Stimulated activated CD4-positive, alpha-beta T cell treated with anti-CD3 and anti-CD28 coated beads, Interleukin-12 subunit alpha, Interleukin-12 subunit beta, amount 100 ng/mL, for 4 hours (primary cell): ENCODE measurements at regions not wholly inside any gene's neighbourhood (a gene's known extent, or its start where the extent isn't known, plus 50 kb on each side); places are given as distances from the start of the nearest gene placed in this dataset.
"Not testable (repeated sequence)": the region's sequence is repeated elsewhere in the genome, so short reads cannot be mapped to it uniquely, and the experiment has no call there.

Experiments used
- DNase-seq: peaks from one replicate; pipeline ENCODE4 v3.0.0-alpha.2; 2020

DNA sequence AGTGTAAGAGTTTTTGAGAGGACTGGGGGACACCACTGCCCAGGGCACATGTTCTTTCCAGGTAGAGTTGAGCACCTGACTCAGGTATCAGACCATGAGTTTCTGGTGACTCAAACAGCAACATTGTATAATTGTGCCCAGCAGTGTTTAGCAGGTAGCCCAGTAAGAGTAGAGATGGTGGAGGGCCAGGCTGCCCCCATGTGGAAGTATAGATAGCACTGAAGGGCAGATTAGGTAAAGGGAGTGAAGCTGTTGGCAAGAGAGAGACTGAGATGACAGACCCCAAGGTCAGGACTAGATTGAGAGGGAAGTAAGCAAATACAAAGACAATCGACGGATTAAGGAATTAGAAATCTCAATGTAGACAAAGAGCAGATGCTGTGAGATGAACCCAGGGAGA lies 74.6 kb downstream of the TRIM42 start:
- DNase-seq, result no peak

DNA sequence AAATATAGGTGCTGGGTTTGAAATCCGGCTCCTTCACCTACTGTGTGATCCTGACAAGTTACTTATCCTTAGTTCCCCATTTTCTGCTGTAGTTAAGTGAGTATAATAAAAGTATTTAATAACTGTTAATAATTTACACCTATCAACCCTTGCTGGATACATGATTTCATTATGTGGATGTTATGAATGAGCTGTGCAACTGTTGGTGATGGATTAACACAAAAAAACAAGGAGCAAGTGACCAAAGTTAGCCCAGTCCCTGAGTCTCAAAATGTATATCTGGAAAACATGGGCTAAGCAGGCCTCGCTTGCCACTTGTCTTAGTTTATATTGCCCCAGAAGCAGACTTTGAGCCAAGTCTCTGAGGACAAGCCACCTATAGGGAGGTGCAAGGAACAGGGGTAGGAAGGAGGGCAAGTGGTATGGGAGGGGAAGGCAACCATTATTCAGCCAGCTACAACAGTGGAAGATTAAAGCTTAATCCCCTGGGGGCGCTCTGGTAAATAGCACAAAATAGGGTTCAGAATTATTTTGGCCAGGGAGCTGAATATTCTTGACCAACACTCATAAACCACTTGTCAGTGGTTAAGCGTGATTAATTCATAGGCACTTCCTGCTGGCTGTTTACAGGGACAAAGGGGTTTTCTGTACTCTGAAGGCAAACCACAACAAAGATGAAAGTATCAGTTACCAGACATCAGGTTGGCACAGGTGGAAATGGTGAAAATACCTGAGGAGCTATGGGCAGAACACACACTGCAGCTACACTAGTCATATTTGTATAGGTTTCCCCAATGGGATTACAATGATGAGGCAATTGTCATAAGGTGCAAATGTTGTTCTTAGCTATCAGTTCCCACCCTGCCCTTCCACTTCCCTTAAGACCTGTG lies 76.2 kb downstream of the TRIM42 start:
- DNase-seq, result no peak

DNA sequence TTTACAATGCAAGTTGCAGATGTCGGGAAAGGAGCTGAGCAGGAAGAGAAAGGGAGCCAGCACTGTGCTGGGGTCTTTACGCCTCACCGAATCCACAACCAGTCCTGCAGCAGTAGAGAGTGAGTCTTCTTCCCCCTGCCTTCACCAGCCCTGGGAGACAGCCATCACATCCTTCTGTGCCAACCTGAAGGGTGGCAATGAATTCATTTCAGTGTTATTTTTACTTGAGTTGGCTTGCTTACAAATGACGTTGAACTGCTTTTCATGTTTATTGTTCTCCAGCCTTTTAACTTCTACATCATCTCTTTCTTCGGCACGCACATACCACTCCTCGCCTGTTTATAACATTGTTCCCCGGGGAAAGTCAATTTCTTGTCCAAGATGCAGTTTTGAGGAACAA lies 77.1 kb downstream of the TRIM42 start:
- DNase-seq, result no peak

DNA sequence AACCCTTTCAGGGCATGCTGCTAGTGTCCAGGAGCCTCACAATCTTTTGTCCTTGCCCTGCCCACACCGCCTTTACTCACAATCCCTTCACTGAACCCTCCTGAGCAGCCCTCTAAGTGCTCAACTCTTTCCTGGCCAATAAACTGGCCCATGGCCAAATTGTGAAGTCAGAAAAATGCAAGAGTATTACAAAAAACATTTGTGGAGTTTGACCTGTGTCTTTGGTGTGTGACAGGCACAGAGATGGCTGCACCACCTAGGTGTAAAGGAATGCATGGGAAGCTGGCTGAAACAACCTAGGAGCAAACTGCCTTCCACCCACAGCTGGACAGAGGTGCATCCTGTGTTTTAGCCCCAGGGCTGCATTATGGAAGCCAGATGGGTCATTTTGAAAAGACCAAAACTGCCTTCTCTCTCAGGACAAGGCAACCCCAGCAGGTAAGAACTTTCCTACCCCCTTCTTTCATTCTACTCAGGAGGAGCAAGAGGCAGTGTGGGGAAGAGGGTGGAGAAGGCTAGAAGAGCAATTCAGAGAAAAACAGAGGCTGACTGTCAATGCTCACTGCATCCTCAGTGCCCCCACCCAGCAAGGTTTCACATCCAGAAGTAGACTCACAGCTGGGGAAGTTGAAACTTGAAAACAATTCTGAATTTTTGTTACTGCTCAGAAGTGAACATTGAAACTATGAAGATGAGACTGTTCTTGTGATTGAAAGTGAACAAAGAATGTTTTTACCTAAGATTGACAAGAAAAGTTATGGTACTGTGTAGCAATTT lies 78.6 kb downstream of the TRIM42 start:
- DNase-seq, result no peak

DNA sequence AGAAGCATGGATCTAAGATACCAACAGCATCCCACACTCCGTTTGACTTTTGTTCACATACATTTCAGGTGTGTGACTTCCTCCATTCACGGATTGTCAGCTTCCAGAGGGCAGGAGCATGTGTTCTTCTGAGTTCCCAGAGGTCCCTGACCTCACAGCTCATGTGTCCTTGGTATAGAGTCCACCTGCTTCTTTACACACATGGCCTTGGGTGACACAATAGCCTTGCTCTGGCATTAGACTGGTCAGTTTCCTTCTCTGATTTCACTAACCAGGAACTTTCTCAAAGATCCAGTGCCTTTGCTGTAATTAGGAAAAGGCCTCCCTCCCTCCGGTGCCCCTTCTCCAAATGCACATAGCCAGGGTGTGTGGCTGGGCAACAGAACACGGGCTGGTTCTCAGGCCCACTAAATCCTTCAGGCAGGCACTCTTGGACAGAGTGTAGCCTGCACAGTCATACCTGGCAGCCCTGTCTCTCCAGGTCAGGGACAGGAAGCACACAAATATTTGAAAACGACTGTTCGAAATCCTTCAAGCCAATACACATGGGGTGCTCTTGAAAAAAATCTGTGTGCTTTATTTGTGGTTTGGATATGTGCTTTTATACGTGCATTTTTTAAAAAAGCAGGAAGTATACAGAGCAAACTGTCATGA lies 81.1 kb downstream of the TRIM42 start:
- DNase-seq, result no peak

DNA sequence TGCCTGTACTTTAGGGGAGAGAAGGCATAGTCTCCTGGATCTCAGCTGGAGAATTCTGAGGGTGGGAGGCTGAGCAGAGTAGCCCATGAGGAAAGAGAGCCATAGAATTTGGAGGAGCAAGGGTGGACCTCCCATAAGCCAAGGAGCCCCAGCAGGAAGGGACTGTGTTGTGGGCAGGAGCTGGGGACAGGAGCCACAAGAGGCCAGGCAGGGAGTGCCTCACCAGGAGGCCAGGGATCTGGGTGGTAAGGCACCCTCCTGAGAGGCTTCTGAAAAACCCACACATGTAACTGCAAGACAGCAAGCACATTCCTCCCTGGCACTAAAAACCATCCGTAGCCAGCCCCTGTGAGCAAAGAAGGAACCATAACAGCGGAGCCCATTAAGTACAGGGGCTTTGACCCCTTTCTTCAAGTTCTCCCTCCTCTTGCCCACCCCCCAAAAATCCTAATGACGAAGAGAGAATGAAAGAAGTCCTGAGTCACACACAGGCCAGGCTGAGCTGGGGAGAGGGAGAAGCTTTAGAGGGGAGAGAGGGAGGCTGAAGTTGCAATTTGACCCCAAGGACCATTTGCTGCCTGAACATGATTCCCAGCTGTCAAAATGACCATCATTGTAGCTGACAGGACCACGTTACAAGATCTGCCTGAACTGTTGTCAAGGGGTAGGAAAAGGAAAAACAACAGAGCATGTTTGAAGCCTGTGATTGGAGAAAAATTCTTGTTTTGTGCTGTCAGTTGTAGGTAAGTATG lies 82.6 kb downstream of the TRIM42 start:
- no peak for DNase-seq

DNA sequence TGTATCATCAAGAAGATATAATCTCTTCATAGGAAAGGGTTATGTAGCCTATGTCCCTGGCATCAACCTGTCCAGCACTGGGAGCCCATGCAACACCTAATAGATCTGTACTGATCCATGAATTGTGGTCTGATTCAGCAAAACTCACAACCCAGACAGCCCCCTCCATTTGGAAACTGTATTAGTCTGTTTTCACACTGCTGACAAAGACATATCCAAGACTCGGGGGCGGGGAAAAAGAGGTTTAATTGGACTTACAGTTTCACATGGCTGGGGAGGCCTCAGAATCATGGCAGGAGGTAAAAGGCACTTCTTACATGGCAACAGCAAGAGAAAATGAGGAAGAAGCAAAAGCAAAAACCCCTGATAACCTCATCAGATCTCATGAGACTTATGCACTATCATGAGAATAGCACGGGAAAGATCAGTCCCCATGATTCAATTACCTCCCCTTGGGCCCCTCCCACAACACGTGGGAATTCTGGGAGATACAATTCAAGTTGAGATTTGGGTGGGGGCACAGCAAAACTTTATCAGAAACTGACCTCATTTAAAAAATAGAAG lies 83.3 kb downstream of the TRIM42 start:
- no peak for DNase-seq

DNA sequence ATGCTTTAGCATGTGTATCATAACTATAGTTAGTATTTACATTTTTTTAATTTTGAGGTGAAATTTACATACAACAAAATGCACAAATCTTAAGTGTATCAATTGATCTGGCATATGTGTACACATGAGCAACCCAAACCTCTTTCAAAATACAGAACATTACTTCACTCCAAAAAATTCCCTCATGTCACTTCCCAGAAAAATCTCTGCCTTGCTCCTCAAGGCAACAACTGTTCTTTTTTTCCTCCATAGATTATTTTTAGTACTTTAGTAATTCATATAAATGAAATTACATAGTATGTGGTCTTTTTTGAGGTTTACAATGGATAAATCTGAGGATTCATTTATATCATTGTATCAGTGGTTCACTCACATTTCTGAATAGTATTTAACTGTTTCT lies 84.9 kb downstream of the TRIM42 start:
- no peak for DNase-seq

DNA sequence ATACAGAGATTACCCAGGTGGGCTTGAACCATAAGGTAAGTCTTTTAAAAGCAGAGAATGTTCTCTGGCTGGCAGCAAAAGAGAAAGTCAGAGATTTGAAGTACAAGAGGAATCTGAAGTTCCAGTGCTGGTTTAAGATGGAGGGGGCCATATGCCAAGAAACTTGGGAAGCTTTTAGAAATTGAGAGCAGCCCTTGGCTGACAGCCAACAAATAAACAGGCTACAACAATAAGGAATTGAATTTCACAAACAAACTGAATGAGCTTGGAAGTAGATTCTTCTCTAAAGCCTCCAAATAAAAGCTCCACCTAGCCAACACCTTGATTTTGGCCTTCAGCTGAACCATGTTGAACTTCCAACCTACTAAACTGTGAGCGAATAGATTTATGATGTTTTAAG lies 85.7 kb downstream of the TRIM42 start:
- no peak for DNase-seq

DNA sequence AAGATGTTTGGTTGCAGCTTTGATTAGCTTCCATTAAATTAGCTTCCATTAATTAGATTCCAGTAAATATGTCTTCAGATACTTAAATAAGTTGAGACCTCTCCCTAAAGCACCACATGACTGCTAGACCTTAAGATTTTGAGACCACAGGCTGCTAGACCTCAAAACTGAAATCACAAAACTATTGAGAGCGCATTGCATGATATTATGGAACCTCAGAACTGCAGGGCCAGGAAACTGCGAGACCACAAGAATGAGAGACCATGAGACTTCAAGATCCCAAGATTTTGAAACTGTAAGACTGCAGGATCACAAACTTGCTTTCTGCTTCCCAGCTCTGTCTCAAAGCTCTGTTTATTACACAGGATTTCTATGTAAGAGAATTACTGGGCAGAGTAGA lies 87.4 kb downstream of the TRIM42 start:
- no peak for DNase-seq

DNA sequence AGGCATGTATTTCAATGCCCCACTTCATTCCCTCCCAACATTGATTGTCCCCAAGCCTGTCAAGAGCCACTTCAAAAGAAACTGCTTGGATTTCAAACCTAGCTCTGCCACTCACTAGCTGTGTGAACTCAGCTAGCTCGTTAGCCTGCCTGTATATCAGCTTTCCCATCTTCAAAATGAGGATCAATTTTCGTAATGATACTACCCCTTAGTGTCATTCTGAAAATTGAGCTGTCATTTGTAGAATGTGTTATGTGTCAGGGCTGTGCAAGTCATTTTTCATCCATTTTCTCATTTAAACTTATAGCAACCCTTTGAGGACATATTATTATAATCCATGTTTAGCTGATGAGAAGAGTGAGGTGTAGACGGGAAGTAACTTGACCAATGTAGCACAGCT lies 88.6 kb downstream of the TRIM42 start:
- no peak for DNase-seq

DNA sequence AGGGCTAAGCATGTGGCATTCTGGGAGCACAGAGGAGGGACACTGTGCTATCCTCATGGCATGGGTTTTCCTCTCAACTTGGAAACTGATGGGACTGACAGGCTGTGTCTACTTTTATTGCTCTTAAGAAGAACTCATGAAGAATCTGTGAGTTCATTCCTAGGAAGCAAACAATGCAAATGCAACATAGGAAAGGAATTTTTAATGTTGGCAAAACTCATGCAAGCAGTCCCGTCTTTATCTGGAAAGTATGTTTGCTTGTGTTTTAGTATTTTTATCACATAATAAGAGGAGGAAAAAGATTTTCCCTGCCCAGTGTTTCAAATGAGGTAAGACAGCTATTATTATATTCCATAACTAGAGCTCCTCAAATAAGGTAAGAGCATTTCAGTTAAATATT lies 89.7 kb downstream of the TRIM42 start:
- DNase-seq, result no peak

DNA sequence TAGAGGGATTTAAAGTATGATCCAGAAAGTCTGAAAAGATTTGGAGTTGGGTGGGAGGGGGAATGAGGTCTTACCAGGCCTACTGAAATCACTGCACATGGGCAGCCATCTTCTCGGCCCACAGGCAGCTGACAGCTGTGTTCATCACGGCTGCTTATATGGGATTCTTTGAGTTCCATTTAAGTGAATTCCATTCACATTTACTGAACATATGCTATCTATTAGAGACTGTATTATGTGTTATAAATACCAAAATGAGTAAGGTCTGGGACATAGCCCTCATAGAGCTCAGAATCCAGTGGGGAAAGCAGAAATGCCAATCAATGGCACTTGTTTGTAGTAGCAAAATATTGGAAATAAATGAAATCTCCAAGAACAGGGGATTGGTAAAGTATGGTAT lies 91.1 kb downstream of the TRIM42 start:
- DNase-seq, result no peak

DNA sequence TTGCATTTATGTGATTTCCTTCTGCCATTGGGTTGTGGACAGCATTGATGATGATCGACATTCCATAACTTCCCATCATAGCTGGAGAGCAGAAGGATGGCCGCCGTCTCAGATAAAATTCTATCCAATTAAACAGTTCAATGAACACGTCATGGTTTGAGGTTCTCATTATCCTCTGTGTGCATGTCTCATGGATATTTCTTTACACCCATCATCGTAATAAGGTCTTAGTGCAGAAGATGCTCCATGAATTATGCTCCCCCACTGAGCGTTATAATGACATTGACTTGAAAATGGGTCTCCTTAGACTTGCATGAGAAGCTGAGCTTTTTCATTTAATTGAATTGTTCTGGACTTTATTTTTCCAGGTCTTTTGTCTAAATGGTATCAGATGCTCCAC lies 92.1 kb downstream of the TRIM42 start:
- no peak for DNase-seq

DNA sequence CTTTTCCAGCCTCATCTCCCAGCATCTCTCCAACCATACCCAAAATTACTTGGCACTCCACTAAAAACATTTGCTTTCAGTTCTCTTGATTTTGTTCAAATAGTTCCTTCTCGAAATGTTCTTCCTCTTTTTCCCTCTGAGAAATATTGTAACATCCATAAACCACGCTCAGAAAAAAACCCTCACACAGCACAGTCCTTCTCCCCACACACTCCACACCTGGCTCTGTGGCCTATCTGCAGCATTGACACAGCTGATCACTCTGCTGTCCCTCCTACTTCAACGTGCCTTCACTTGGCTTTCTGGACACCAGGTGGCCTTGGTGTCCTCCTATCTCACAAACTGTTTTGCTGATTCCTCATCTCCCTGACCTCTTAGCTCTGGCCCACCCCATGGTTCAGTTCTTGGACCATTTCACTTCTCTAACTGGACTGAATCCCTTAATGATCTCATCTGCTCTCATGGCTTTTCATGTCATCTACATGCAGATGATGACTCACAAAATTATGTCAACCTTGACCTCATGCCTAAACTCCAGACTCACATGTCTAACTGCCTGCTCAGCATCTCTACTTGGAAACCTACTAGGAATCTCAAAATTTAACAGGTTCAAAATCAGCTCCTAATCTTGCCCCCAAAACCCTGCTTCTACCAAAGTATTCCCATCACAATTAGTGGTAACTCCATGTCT lies 93.3 kb downstream of the TRIM42 start:
- DNase-seq, result no peak

DNA sequence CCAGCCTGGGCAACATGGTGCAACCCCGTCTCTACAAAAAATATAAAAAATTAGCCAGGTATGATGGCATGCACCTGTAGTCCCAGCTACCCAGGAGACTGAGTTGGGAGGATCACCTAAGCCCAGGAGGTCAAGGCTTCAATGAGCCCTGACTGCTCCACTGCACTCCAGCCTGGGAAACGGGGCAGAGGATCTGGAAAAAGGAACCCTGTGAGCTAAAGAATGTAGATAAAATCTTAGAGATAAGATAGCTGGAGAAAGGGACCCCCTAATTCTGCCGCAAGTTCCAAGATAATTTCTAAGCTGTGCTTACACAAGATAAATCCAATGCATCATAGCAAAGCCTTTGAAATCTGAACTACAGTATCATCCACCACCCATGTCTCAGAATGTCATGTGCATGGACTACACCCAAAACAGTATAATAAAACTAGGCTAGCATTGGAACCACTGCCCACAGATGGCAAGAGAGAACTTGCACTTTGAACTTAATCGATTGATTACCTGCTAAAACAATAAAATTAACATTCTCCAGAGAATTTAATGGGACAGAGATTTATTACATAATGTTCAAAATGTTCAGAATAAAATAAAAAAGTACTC lies 99.9 kb downstream of the TRIM42 start:
- no peak for DNase-seq

DNA sequence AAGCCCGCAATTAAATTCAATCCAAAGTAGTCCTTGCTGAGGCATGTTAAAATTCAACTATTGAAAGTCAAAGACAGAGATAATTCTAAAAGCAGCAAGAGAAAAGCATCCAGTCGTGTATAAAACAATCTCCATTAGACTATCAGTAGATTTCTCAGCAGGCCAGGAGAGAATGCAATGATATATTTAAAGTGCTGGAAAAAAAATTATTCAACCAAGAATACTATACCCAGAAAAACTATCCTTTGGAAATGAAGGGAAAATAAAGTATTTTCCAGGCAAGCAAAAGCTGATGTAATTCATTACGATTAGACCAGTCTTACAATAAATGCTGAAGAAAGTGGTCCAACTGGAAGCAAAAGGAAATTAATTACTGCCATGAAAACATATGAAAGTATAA lies 113.5 kb downstream of the TRIM42 start:
- DNase-seq, result no peak

DNA sequence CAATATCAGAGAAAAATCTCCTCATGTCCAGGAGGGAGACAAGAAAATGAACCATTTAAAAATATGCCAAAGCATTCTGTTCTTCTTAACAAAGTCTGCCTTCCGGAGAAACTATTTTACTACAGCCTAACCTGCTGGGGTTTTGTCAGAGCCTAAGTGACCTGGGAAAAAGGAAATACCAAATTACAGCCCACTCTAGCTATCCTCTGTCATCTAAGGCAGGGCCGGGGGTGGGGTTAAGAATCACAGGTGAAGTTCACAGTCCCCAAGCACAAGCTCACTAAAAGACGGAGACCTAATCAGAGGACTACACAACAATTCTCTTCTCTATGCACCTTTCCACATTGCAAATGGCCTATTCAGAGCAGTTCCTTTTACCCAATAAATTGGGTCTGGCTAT lies 116.6 kb downstream of the TRIM42 start:
- no peak for DNase-seq

DNA sequence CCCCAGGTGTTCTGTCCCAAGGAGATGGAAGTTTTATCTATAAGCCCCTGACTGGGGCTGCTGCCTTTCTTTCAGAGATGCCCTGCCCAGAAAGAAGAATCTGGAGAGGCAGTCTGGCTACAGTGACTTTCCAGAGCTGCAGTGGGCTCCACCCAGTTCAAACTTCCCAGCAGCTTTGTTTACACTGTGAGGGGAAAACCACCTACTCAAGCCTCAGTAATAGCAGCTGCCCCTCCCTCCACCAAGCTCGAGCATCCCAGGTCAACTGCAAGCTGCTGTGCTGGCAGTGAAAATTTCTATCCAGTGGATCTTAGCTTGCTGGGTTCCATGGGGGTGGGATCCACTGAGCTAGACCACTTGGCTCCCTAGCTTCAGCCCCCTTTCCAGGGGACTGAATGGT lies 125.0 kb downstream of the TRIM42 start:
- DNase-seq, result not testable (repeated sequence)

DNA sequence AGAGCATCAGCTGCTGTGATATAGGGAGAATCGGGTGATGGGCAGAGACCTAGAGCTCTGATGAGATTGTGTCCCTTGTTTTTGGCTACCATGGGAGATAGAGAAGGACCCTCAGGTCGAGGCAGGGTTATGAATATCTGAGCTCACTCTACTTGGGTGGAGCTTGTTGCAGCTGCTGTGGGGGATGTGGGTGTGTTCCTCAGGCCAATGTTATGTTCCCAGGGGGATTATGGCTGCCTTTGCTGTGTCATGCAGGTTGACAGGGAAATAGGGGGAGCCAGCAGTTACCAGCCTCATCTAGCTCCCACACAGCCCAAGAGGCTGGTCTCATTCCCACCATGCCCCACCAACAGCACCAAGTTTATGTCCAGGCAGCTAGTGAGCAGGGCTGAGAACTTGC lies 131.5 kb downstream of the TRIM42 start:
- DNase-seq, result no peak

DNA sequence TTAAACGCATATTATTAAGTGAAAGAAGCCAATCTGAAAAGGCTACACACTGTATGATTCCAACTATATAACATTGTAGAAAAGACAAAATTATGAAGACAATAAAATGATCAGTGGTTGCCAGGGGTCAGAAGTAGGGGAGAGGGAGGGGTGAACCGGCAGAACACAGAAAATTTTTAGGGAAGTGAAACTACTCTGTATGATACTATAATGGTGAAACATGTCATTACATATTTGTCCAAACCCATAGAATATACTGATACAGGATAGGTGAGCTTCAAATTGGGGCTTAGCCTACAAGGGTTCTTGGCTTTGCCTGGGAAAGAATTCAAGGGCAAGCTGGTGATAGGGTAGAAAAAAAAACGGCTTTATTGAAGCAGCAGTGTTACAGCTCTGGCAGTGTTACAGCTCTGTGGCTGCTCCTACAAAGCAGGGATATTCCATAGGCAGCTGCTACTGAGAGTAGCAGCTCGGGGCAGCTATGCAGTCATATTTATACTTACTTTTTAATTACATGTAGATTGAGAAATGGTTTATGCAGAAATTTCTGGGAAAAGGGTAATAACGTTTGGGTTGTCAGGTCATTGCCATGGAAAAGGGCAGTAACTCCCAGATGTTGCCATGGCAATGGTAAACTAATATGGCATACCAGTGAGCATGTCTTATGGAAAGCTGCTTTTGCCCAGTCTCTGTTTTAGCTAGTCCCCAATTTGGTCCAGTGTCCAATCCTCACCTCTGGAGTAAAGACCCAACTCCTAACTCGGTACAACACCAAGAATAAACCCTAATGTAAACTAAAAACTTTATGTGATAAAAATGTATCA lies 125.1 kb upstream of the SLC25A36 start:
- DNase-seq, result no peak
